H9 (cell line): ENCODE measurements at regions not wholly inside any gene's neighbourhood (a gene's known extent, or its start where the extent isn't known, plus 50 kb on each side); places are given as distances from the start of the nearest gene placed in this dataset.

ENCODE experiments used
- DNase-seq: peaks from one replicate; pipeline ENCODE4 v3.0.0-alpha.2; 2017
- H2AFZ ChIP-seq: one replicate; pipeline ENCODE4 v1.6.1; 2013; ENCODE audit warnings: mild to moderate bottlenecking, low read length, control low read depth, moderate library complexity
- H2AK5ac ChIP-seq: 2 replicates; pipeline ENCODE4 v1.6.1; 2013; ENCODE audit warnings: low read length, control low read depth, mixed read lengths; ENCODE audit not compliant: insufficient read length
- H2BK120ac ChIP-seq: one replicate; pipeline ENCODE4 v1.6.1; 2013; ENCODE audit warnings: low read depth, mild to moderate bottlenecking, low read length, control low read depth, inconsistent platforms; ENCODE audit not compliant: poor library complexity, severe bottlenecking
- H2BK12ac ChIP-seq: 2 replicates; pipeline ENCODE4 v1.6.1; 2013; ENCODE audit warnings: low read length, control low read depth, mixed read lengths, low read depth; ENCODE audit not compliant: insufficient read length
- H2BK15ac ChIP-seq: 2 replicates; pipeline ENCODE4 v1.6.1; 2013; ENCODE audit warnings: low read depth, low read length, control low read depth
- H2BK20ac ChIP-seq: one replicate; pipeline ENCODE4 v1.6.1; 2013; ENCODE audit warnings: low read depth, mild to moderate bottlenecking, low read length, control low read depth, inconsistent platforms; ENCODE audit not compliant: poor library complexity, severe bottlenecking
- H2BK5ac ChIP-seq: 2 replicates; pipeline ENCODE4 v1.6.1; 2013; ENCODE audit warnings: low read length, control low read depth, mixed read lengths; ENCODE audit not compliant: insufficient read length
- H3K14ac ChIP-seq: 2 replicates; pipeline ENCODE4 v1.6.1; 2013; ENCODE audit warnings: low read length, control low read depth; ENCODE audit not compliant: insufficient read depth
- H3K18ac ChIP-seq: 2 replicates; pipeline ENCODE4 v1.6.1; 2013; ENCODE audit warnings: low read depth, mild to moderate bottlenecking, mixed read lengths, low read length, control low read depth; ENCODE audit not compliant: insufficient read length
- H3K23ac ChIP-seq: 2 replicates; pipeline ENCODE4 v1.6.1; 2013; ENCODE audit warnings: low read length, control low read depth, mixed read lengths, low read depth; ENCODE audit not compliant: insufficient read length
- H3K23me2 ChIP-seq: 2 replicates; pipeline ENCODE4 v1.6.1; 2013; ENCODE audit warnings: low read depth, mild to moderate bottlenecking, mixed read lengths, low read length, control low read depth; ENCODE audit not compliant: insufficient read length, poor library complexity, severe bottlenecking
- H3K27ac ChIP-seq: 2 replicates; pipeline ENCODE4 v1.5.1; 2013; ENCODE audit warnings: low read length, control low read depth, mixed read lengths, low read depth; ENCODE audit not compliant: insufficient read length
- H3K27me3 ChIP-seq: 2 replicates; pipeline ENCODE4 v1.6.1; 2013; ENCODE audit warnings: low read length, control low read depth, inconsistent platforms; ENCODE audit not compliant: insufficient read depth
- H3K4ac ChIP-seq: 2 replicates; pipeline ENCODE4 v1.6.1; 2013; ENCODE audit warnings: low read depth, mild to moderate bottlenecking, control low read depth, inconsistent platforms, low read length, moderate library complexity
- H3K4me1 ChIP-seq: 2 replicates; pipeline ENCODE4 v1.6.1; 2013; ENCODE audit warnings: low read length, control low read depth, inconsistent platforms; ENCODE audit not compliant: insufficient read depth
- H3K4me2 ChIP-seq: 2 replicates; pipeline ENCODE4 v1.6.1; 2013; ENCODE audit warnings: low read length, control low read depth, mixed read lengths; ENCODE audit not compliant: insufficient read length, insufficient read depth
- H3K56ac ChIP-seq: 2 replicates; pipeline ENCODE4 v1.6.1; 2013; ENCODE audit warnings: low read depth, mild to moderate bottlenecking, mixed read lengths, low read length, control low read depth; ENCODE audit not compliant: insufficient read length
- H3K79me1 ChIP-seq: 2 replicates; pipeline ENCODE4 v1.6.1; 2013; ENCODE audit warnings: low read depth, mild to moderate bottlenecking, moderate library complexity, low read length, control low read depth, inconsistent platforms; ENCODE audit not compliant: insufficient read depth, poor library complexity, severe bottlenecking
- H3K79me2 ChIP-seq: 2 replicates; pipeline ENCODE4 v1.6.1; 2013; ENCODE audit warnings: low read length, control low read depth, inconsistent platforms; ENCODE audit not compliant: insufficient read depth
- H3K9ac ChIP-seq: 2 replicates; pipeline ENCODE4 v1.6.1; 2013; ENCODE audit warnings: low read length, control low read depth, mixed read lengths; ENCODE audit not compliant: insufficient read length; ENCODE audit errors: extremely low read depth
- H3K9me3 ChIP-seq: one replicate; pipeline ENCODE4 v1.6.1; 2013; ENCODE audit warnings: low read depth, low read length, inconsistent platforms; ENCODE audit not compliant: control insufficient read depth
- H3T11ph ChIP-seq: one replicate; pipeline ENCODE4 v1.6.1; 2013; ENCODE audit warnings: mild to moderate bottlenecking, low read length, control low read depth, inconsistent platforms
- H4K20me1 ChIP-seq: one replicate; pipeline ENCODE4 v1.6.1; 2013; ENCODE audit not compliant: control insufficient read depth, insufficient read length, insufficient read depth
- H4K5ac ChIP-seq: 2 replicates; pipeline ENCODE4 v1.6.1; 2013; ENCODE audit warnings: low read depth, mild to moderate bottlenecking, mixed read lengths, low read length, control low read depth; ENCODE audit not compliant: insufficient read length
- H4K8ac ChIP-seq: replicated peaks from 2 replicates; pipeline ENCODE4 v1.6.1; 2013; ENCODE audit warnings: low read length, control low read depth, mixed read lengths, low read depth; ENCODE audit not compliant: insufficient read length
- H4K91ac ChIP-seq: 2 replicates; pipeline ENCODE4 v1.6.1; 2013; ENCODE audit warnings: low read depth, mild to moderate bottlenecking, moderate library complexity, mixed read lengths, low read length, control low read depth; ENCODE audit not compliant: insufficient read length
- H3K27ac Mint-ChIP-seq, 3 experiments: 2 replicates in 2 of 3; 3 replicates in 1 of 3; pipeline ENCODE4 v1.8.0; 2020 to 2021; ENCODE audit warnings: mixed read lengths in 3 of 3, mild to moderate bottlenecking in 1 of 3, moderate library complexity in 1 of 3
- H3K27me3 Mint-ChIP-seq: 2 replicates; pipeline ENCODE4 v1.8.0; 2021; ENCODE audit warnings: low read depth, mild to moderate bottlenecking, moderate library complexity, mixed read lengths
- H3K36me3 Mint-ChIP-seq, 3 experiments: 2 replicates in 2 of 3; 3 replicates in 1 of 3; pipeline ENCODE4 v1.8.0; 2020 to 2021; ENCODE audit warnings: low read depth in 3 of 3, mixed read lengths in 3 of 3; ENCODE audit not compliant: insufficient read depth in 1 of 3
- H3K4me1 Mint-ChIP-seq, 2 experiments: 2 replicates each; pipeline ENCODE4 v1.8.0; 2020; ENCODE audit warnings: mixed read lengths in 2 of 2
- H3K4me3 Mint-ChIP-seq, 2 experiments: 2 replicates in 1 of 2; 3 replicates in 1 of 2; pipeline ENCODE4 v1.8.0; 2020 to 2021; ENCODE audit warnings: mild to moderate bottlenecking in 2 of 2, mixed read lengths in 2 of 2, moderate library complexity in 1 of 2
- H3K9me3 Mint-ChIP-seq, 2 experiments: 2 replicates in 1 of 2; 3 replicates in 1 of 2; pipeline ENCODE4 v1.8.0; 2020; ENCODE audit warnings: mild to moderate bottlenecking in 2 of 2, mixed read lengths in 2 of 2, moderate library complexity in 1 of 2
- WGBS: extraction: QIAGEN DNeasy Blood & Tissue Kit; methylation state at CpG from one replicate; pipeline ENCODE4 v1.1.7; 2013; ENCODE audit warnings: missing lambda C conversion rate, low lambda C conversion rate, mixed read lengths; ENCODE audit not compliant: insufficient read length; ENCODE audit errors: extremely low coverage; 5-methylcytosine and 5-hydroxymethylcytosine counted together
- TF ChIP-seq, protein P1 (sequence below): fragments of 200-600 bp; sonication (generic); conservative IDR thresholded peaks from 3 replicates; pipeline ENCODE4 v1.8.0; 2021; ENCODE audit warnings: antibody characterized with exemption, mild to moderate bottlenecking

DNA sequence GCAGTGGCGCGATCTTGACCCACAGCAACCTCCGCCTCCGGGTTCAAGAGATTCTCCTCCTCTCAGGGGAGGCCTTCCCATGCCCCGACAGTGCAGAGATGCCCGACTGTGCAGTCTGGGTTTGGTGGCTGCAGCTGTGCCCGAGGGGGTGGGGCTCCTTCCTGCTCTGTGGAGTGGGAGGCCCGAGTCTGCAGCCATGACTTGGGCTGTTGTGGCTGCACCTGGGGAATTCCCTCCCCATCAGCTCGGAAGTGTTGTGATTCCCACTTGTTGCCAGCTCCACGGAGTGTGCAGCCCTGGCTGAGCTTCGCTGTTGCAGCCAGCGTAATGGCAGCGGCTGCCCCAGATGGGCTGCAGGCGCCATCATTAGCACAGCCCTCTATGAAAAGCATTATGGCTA lies 66.4 kb upstream of the SMIM36 start:
- Mint-ChIP-seq H3K4me3 (no peak overlapping the region), H3K27me3 (no peaks in the 10 kb centered on the region), H3K36me3 (no peaks in the 10 kb centered on the region), H3K9me3 (no peaks in the 10 kb centered on the region), H3K4me1 (no peaks in the 10 kb centered on the region), H3K27ac (no peak overlapping the region)
- H4K5ac ChIP-seq: no peak overlapping the region
- no peak overlapping the region for H3K4ac ChIP-seq
- H3K14ac ChIP-seq: no peak overlapping the region
- no CpG with 5 or more reads among the region's 14 CpGs for WGBS
- no peak overlapping the region for H4K91ac ChIP-seq
- TF ChIP-seq, protein P1, sequence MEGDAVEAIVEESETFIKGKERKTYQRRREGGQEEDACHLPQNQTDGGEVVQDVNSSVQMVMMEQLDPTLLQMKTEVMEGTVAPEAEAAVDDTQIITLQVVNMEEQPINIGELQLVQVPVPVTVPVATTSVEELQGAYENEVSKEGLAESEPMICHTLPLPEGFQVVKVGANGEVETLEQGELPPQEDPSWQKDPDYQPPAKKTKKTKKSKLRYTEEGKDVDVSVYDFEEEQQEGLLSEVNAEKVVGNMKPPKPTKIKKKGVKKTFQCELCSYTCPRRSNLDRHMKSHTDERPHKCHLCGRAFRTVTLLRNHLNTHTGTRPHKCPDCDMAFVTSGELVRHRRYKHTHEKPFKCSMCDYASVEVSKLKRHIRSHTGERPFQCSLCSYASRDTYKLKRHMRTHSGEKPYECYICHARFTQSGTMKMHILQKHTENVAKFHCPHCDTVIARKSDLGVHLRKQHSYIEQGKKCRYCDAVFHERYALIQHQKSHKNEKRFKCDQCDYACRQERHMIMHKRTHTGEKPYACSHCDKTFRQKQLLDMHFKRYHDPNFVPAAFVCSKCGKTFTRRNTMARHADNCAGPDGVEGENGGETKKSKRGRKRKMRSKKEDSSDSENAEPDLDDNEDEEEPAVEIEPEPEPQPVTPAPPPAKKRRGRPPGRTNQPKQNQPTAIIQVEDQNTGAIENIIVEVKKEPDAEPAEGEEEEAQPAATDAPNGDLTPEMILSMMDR: no peak
- no peaks in the 10 kb centered on the region for H3K23me2 ChIP-seq
- no peak overlapping the region for H3K9ac ChIP-seq
- H3K27me3 ChIP-seq: no peaks in the 10 kb centered on the region
- no peak overlapping the region for H2BK12ac ChIP-seq
- H2AFZ ChIP-seq: no peak overlapping the region
- H2BK5ac ChIP-seq: no peak overlapping the region
- no peaks in the 10 kb centered on the region for H3K9me3 ChIP-seq
- H2BK120ac ChIP-seq: no peak overlapping the region
- no peak overlapping the region for H2BK20ac ChIP-seq
- H2BK15ac ChIP-seq: no peak overlapping the region
- no peak overlapping the region for H3K18ac ChIP-seq
- no peaks in the 10 kb centered on the region for H3K79me1 ChIP-seq
- no peak overlapping the region for H3K4me2 ChIP-seq
- no peaks in the 10 kb centered on the region for H3K79me2 ChIP-seq
- no peak overlapping the region for H3T11ph ChIP-seq
- H2AK5ac ChIP-seq: no peak overlapping the region
- no peak overlapping the region for H3K23ac ChIP-seq
- H3K4me1 ChIP-seq: no peaks in the 10 kb centered on the region
- no peak overlapping the region for H3K56ac ChIP-seq
- H4K20me1 ChIP-seq: no peaks in the 10 kb centered on the region
- no peak for DNase-seq
- no peak overlapping the region for H3K27ac ChIP-seq
- no peak overlapping the region for H4K8ac ChIP-seq
